NCI-H2107 treated with DMSO at 0.1 percent for 48 hours (cell line): ENCODE measurements at regions not wholly inside any gene's neighbourhood (a gene's known extent, or its start where the extent isn't known, plus 50 kb on each side); places are given as distances from the start of the nearest gene placed in this dataset.
"Not testable (repeated sequence)": the region's sequence is repeated elsewhere in the genome, so short reads cannot be mapped to it uniquely, and the experiment has no call there.

Source experiments
- DNase-seq: peaks from one replicate; lab custom pipeline; 2025; ENCODE audit not compliant: unreplicated experiment; lab: John Stamatoyannopoulos, UW

- DNase-seq, result no peak
Measured at GRCh38 chr4:152200511-152201333, 335.2 kb downstream of the FBXW7 start.

- no peak for DNase-seq
Measured at GRCh38 chr4:152197211-152197610, 338.7 kb downstream of the FBXW7 start.

- no peak for DNase-seq
Measured at GRCh38 chr4:152195888-152196287, 340.0 kb downstream of the FBXW7 start.

DNA sequence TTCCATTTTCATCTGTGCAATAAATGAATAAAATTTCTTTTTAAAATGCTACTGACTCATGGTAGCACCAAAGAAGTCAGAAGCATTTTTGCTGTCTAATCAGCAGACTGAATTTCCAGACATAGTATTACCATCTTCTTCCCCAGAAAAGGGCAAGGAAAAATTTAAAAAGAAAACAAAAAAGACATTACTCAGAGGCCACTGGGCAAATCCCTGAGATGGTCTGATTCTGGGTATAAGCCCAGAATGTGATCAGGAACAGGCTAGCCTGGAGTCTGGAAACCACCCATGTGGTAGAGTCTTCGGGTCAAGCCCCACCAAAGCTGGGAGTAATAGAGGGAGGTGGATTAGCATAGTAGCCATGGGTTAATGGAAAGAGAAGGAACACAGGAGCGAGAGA, 342.8 kb downstream of the FBXW7 start:
- no peak for DNase-seq

- no peak for DNase-seq
Measured at GRCh38 chr4:152190907-152191306, 345.0 kb downstream of the FBXW7 start.

DNA sequence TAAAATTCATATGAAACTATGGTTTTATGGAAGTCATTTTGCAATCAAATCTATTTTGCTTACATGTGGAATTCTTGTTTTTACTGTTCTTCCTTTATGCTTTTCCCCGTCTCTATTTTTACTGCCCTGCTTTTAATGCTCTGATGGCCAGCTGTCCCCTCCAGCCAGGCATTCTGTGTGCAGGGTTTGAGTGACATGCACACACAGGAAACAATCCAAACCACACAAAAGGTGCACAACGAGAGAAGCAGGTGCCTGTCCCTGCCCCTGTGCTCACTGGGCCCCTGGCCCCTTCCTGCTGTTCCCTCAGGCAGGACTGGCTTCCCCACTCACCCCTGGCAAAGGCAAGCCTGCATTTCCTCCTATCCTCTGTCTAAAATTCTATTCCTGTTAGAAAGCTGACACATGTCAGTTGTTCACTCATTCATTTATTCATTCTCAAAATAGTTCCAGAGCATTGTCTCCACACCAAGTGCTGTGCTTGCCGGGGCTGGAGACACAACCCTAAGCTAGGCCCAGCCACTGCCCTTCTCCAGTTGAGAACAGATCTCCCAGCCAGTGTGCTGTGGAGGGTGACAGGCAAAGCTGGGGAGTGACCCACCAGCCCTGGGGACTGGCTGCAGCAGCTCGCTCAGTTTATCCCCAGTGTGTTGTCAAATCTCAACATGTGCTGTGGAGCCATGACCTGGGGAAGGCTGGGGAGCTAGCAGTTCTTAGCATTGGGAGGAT, 346.3 kb downstream of the FBXW7 start:
- DNase-seq, result peak; percentile 12

GRCh38 chr4:152188801-152189200, 347.1 kb downstream of the FBXW7 start:
- DNase-seq, result no peak

GRCh38 chr4:152187693-152188092, 348.2 kb downstream of the FBXW7 start:
- no peak for DNase-seq

GRCh38 chr4:152185786-152186550, 349.9 kb downstream of the FBXW7 start:
- DNase-seq, result no peak

DNA sequence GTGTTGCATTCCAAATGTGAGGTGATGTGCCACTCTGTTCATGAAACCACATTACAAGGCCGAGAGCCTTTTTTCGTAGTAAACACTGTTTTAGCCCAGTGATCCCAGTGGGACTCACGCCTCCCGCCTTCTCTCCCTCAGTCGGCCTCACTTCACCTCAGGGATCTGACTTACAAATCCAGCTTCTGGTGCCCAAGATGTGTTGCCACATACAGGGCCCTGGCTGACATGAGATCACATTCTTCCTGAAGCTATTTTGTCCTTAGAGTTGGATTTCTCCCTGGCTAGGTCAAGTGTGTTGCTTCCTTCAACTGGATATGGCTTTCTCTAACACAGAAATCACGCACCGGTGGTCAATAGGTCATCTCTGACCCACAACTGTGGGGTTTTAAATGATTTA, 354.7 kb downstream of the FBXW7 start:
- DNase-seq, result no peak

DNA sequence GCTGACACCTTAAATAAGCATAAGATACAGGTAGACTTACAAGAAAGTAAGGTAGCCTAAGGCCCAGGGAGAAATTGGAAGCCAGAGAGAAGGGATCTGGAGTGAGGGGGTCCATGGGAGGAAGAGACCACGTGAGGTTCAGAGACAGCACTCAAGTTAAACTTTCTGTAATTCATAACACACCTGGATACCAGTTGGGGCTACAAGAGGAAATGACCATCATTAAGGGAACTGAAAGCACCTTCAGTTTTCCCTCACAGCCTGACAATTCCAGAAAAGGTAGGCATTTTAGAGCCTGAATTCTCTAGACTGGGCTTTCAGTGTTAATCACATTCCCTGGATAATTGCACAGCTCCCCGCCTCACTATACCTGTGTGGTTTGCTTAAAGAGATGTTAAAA, 355.5 kb downstream of the FBXW7 start:
- DNase-seq, result no peak

GRCh38 chr4:152177538-152177937, 358.4 kb downstream of the FBXW7 start:
- not testable (repeated sequence) for DNase-seq

GRCh38 chr4:152176627-152177214, 359.2 kb downstream of the FBXW7 start:
- no peak for DNase-seq

DNA sequence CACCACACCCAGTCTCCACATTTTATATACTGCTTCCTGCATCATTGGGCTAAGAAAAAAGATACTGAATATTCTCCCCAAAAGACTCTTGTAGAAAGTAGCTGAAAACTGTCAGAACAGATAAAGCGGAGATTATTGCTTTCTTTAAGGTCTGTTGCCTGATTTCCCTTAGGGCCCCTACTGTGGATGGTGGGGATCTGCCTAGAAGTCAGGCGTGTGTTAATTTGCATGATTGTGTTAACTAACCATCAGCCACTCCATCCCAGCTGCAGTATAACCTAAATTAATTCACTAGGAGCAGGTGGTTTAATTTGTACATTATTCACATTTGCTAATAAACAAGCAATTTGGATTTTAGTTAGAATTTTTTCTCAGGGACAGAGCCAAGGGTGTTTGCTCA, 360.3 kb downstream of the FBXW7 start:
- no peak for DNase-seq

DNA sequence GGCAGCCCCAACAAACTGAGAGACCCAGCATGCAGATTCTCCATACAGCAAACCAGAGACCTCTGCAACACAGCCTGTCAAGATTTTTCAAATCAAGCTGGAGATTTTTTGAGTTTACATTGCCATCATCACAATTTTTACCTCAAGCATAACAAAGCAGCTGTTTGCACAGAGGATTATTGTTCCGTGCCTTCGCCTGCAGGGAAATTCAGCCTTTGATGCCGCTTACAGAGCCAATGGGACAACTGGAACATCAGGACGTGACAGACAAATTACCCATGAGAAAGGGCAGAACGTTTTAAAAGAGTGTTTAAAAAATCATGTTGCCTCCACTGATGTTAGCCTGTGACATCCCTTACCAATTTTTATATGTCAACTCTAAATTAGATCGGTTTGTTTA, 363.7 kb downstream of the FBXW7 start:
- DNase-seq, result no peak

GRCh38 chr4:152171556-152171955, 364.3 kb downstream of the FBXW7 start:
- DNase-seq, result no peak

DNA sequence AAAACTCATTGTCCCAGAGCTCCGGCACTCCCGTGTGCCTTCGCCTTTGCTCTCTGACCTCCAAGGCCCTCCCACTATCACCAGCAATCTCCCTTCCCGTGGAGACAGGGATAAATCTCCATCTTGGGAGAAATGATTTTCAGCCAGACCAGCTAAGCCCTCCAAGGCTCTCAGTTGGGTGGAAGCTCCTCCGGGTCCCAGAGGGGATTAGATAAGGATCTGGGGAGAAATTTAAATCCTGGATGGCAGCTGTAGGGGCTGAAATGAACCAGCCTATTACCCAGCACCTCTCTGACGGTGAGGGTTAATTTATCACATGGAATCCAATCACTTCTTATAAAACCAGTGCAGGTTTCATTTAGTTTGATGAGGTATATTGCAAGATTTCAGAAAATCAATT, 366.2 kb downstream of the FBXW7 start:
- DNase-seq, result no peak

- no peak for DNase-seq
Measured at GRCh38 chr4:152168987-152169616, 366.8 kb downstream of the FBXW7 start.

DNA sequence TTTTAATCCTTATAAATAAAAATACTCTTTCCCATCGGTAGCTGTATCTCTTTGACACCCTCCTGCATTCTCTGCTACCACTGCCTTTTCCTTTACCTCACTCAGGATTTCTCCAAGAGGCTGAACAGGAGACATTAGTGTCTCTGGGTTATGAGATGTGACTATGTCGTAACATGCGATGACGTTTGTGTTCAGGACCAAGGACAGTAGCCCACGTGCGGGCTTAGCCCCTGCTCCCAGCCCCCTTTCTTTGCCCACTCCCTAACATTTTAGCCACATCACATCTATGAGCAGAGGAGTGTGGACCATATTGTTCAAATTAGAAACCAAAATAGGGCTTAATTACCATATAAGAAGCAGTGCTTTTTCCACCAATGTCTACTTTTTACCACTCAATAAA, 369.3 kb downstream of the FBXW7 start:
- DNase-seq, result no peak

DNA sequence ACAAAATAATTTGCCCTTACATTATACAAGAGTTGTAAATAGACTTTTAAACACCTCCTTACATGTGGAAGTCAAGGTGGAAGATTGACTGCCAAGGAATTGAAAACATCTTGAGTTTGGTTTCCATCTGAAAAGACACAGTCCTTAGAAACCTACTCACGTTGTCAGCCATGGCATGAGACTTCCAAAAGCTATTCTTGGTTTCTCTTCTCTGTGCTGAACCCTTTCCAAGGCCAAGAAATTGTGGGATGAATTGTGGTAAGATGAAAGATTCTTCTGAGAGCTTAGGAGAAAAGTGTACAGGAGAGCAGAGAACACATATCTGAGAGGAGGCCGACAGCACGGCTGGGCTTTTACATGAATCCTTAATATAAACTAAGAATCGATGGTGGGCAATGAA, 370.0 kb downstream of the FBXW7 start:
- DNase-seq, result no peak

DNA sequence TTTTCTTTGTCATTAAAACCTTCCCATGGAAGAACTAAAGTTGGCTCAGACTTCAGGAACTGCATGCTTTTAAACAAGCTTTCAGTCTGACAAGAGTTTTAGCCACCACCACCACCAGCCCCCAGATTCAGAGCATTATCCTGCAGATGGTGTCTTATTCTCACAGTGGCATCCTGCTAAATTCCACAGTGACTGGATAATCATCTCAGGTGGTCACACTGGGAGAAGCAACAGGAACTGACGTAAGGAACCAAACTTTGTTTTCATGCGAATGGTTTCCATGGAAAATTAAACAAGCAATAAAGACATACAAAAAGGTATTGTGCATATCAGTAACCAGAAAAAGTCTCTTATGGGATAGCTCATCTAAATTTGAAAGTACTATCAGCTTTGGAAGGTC, 370.7 kb downstream of the FBXW7 start:
- no peak for DNase-seq
